DOHH2 (cell line): ENCODE measurements at regions not wholly inside any gene's neighbourhood (a gene's known extent, or its start where the extent isn't known, plus 50 kb on each side); places are given as distances from the start of the nearest gene placed in this dataset.

Experiments used
- CTCF ChIP-seq: fragments of 200-600 bp; sonication (generic); IDR thresholded peaks from one replicate; pipeline ENCODE4 v1.5.1; 2014; ENCODE audit warnings: antibody characterized with exemption, mild to moderate bottlenecking, low read depth, low read length; ENCODE audit not compliant: poor library complexity, severe bottlenecking
- EZH2phosphoT487 ChIP-seq: fragments of 200-600 bp; sonication (generic); IDR thresholded peaks from 2 replicates; pipeline ENCODE4 v1.6.1; 2017; ENCODE audit warnings: borderline replicate concordance, mild to moderate bottlenecking, antibody characterized with exemption, low read length, moderate library complexity, mixed read lengths

- no peak for TF ChIP-seq CTCF
- no peak for TF ChIP-seq EZH2phosphoT487
Observed at GRCh38 chr3:176412771-176413170, 784.5 kb downstream of the TBL1XR1 start.
